ENCODE measurements at regions not wholly inside any gene's neighbourhood (a gene's known extent, or its start where the extent isn't known, plus 50 kb on each side); places are given as distances from the start of the nearest gene placed in this dataset.
"Not testable (repeated sequence)": the region's sequence is repeated elsewhere in the genome, so short reads cannot be mapped to it uniquely, and the experiment has no call there.

DNA sequence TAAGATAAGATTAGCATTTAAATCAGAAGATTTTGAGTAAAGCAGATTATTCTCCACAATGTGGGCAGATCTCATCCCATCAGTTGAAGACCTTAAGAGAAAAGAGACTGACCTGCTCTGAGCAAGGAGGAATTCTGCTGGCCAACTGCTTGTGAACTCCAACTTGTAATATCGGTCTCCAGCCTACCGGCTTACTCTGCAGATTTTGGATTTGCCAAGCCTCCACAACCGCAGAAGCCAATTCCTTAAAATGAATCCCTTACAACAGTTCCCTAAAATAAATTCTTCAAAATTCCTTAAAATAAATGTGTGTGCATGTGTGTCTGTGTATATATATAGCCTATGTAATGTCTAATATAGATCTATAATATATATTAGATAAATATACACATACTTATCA, 107.4 kb upstream of the KLF13 start:
- DNase-seq (ENCODE audit: low spot score): no peak

DNA sequence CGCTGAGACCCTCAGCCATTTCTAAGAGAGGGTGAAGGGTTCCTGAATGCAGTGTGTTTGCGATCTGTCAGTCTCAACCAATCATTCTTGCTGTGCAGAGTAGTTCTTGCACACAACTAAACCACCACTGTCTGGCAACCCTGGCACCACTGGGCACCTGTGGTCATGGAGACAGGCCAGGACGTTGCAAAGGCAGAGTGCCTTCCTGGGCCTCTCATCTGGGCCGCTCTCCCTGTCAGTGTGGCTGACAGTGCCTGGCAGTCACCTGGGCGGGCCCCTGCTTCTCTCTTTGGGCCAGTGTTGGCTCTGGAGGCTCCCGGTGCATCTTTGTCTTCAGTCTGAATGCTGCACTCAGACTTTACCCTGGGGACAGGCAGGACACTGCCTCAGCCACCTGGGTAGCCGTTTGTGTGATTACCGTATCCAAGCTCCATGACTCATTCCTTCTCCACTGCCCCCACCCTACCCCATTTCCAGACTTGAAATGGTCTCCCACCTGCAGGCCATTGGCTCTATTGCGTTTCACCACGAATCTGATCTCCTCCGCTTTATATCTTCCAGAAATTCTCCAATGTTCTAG, 104.6 kb upstream of the KLF13 start:
- no peak for DNase-seq (ENCODE audit: low spot score)

DNA sequence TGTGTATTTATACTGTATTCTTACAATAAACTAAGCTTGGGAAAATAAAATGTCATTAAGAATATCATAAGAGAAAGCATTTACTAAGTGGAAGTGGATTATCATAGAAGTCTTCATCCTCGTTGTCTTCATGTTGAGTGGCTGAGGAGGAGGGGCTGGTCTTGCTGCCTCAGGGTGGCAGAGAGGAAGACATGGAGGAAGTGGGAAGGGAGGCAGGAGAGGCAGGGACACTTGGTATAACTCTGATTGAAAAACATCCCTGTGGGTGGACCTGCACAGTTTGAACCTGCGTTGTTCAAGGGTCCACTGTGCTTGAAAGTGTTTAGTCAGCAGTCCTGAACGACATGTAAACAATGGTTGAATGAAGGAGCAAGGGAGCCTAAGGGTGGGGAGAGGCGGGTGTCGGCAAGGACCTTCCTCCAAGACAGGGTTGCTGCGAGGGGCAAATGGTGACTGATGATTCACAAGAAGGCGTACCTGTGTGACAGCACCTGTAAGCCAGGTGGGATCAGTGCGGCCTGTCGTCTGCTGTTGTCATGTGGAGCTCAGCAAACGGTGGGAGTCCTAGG, 103.8 kb upstream of the KLF13 start:
- no peak for DNase-seq (ENCODE audit: low spot score)

DNA sequence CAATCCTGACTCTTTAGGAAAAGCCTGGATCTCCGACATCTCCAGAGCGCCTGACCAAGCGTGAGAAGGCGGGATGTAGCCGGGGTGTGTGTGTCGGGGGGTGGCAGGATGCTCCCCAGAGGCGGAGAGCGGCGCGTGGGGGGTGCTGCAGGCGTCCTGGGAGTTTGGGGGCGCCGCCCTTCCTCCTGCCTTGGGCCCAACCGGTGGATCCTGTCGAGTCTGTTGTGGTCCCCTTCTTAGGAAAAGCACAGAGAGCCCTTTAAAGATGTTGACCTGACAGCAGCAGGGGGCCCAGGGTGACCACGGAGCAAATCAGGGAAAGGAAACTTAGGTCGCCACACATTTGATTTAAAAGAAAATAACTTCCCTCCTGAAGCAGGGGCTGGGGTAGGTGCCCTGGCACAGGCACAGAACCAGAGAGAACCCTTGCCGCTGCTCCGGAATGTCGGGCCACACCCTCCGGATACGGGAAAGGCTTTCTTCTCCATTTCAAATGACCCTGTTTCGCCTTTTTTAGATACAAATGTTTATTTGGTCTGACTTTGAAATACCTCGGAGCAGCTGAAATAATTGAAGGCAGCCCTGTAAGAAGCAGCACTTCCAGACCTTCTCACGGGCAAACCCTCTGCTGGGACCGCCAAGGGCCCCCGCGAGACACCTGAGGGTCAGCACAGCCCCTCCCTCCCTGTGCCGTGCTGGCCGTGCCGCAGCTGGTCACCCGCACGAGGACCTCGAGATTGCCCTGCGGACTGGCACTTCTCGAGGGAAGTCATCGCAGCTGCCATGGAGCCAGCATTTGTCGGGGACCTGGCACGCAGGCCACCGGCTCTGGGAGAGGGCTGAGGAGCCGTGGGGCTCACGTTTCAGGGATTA, 102.9 kb upstream of the KLF13 start:
- peak; percentile 52 for DNase-seq (ENCODE audit: low spot score)

DNA sequence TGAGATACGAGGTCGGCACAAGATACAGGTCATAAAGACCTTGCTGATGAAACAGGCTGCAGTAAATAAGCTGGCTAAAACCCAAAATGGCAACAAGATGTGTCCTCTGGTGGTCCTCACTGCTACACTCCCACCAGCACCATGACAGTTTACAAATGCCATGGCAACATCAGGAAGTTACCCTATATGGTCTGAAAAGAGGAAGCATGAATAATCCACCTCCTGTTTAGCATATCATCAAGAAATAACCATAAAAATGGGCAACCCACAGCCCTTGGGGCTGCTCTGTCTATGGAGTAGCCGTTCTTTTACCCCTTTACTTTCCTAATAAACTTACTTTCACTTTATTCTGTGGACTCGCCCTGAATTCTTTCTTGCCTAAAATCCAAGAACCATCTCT, 102.0 kb upstream of the KLF13 start:
- DNase-seq (ENCODE audit: low spot score): not testable (repeated sequence)

DNA sequence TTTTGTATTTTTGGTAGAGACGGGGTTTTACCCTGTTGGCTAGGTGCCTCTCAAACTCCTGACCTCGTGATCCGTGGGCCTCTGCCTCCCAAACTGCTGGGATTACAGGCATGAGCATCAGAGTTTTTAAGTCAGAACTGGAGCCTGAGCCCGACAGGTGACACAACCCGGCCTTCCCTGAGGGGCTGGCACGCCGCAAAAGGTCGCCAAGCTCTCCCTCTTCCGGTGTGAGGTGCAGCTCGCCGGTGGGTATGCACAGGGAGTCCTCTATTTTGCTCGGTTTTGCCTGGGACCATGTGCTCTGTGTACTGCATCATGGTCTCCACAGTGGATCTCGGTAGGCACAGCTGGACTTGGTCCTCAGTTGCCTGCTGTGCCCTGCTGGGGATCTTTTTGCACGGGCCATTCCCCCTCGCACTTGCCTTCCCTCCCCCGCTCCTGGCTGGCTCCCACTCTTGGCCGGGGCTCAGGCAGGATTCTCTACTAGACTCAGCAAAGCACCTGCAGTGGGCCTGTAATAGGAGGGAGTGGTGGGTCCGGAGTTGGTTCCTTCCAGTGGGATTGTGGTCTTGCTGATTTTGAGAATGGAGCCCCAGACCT, 101.2 kb upstream of the KLF13 start:
- DNase-seq (ENCODE audit: low spot score): no peak

DNA sequence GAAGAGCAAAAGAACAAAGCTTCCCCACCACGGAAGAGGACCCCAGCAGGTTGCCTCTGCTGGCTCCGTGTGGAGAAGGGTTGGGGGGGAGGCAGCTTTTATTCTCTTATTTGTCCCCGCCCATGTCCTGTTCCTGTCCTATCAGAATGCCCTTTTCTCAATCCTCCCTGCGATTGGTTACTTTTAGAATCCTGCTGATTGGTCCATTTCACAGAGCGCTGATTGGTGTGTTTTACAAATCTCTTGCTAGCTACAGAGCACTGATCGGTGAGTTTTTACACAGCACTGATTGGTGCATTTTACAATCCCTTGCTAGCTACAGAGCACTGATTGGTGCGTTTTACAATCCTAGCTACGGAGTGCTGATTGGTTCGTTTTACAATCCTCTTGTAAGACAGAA, 100.6 kb upstream of the KLF13 start:
- no peak for DNase-seq (ENCODE audit: low spot score)

DNA sequence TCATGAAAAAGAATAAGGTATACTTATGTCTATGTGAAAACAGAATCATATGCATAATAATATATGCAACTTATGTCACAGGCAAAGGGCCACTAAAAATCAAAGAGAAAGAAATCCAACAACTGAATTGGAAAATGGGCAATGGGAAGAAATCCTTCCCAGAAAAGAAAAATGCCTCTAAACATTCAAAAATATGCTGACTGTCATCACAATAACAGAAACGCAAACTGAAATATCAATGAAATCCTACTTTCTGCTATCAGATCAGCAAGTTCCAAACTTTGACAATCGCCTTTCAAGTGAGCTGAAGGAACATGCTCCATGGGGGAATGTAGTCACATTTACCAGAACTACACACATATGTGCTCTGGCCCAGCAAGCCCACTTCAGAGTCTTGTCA, 99.4 kb upstream of the KLF13 start:
- DNase-seq (ENCODE audit: low spot score): no peak

DNA sequence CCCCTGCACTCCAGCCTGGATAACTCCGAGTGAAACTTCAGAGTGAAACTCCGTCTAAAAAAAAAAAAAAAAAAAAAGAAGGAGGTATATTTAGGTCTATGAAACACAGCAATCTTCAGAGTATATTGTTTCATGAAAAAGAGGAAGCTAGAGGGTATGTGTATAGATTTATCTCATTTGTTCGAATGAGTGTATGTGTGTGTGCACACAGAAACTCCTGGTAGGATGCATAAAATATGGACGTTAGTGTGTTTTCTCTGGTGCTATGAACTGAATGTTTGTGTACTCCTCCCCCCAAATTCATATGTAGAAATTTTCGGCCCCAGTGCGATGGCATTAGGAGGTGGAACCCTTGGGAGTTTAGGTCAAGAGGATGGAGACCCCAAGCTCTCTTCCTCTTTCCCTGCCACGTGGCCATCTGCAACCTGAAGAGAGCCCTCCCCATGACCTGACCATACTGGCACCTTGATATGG, 98.6 kb upstream of the KLF13 start:
- DNase-seq (ENCODE audit: low spot score): no peak

DNA sequence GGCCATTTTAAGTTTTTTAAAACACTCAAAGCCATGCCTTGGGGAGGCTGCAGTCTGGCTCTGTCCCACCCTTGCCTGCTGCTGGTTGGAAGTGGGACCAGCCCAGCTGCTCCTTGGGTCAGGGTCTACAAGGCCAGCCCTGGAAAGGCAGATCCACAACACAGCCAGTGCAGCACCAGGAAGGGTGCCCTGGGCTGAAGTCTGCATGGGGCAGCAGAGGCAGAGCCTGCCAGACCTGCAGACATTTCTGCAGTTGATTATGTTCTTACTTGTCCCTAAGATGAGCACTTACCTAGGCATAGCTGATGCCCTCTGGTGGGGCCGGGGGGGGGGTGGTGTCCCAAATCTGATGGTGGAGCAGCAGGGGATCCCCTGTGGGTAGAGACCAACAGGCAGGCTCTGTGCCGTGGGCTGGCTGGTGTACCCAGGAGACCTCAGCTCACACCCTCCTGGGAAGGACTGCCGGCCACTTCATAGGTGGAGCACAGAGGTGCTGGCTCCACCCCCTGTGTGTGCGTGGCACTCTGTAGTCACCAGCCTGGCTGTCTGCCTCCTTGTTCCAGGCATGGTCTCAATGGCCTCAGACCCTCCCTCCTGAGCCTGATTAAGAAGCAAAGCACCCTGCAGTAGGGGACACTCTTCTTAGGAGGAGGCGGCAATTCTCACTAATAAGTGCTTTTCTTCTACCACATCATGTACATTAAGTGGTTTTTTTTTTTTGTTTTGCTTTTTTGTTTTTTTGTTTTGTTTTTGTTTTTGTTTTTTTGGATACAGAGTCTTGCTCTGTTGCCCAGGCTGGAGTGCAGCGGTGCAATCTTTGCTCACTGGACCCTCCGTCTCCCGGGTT, 97.4 kb upstream of the KLF13 start:
- no peak for DNase-seq (ENCODE audit: low spot score)

DNA sequence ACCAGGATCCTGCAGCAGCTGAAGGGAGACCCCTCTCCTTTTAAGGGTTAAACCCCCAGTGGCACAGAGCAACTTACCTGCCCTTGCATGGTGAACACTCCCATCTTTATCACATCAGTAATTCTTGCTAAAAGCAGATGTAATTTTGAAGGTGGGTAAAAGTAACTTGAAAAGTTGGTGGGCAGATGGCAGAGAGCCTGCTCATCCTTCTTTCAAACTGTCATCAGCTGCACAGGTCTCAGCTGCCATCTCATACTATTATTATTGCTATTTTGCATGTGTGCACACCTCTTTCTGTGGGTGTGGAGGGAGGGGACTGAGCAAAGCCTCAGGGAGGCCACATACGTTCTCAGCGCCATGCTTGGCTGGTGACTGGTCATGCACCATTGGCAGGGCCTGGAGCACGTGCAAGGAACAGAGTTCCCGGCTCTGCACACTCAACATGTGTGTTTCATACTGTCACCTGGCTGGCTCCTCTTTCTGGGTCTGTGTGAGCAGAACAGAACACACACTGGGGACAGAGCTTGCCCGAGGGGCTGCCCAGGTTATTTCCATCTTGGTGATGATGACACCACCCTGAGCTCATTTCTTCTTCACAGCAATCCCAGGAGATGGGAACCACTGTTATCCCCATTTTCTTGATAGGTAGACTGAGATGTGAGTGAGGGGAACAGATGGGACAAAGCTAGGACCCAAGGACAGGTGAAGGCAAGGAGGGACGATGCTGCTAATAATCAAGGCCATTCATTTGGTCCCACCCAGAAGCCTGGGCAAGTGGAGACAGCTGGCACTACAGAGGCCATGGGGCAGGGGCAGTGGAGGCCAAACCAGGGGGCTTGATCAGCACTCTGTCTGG, 95.8 kb upstream of the KLF13 start:
- DNase-seq (ENCODE audit: low spot score): no peak

DNA sequence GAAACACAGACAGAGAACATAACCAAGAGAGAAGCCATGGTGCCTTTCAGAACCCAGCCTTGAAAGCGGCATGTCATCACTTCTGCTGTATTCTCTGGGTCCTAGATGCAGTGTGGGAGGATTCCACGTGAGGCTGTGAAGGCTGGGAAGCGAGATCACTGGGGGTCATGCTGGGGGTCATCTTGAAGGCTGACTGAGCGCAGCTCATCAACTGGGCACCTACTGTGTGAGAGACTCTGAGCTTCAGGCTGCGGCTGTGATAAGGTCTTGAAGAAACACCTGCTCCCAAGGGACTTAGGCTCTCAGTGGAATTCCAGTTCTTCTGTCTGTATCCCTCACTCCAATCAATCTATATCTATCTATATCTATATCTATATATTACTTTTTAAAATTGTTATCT, 91.8 kb upstream of the KLF13 start:
- DNase-seq (ENCODE audit: low spot score): no peak

DNA sequence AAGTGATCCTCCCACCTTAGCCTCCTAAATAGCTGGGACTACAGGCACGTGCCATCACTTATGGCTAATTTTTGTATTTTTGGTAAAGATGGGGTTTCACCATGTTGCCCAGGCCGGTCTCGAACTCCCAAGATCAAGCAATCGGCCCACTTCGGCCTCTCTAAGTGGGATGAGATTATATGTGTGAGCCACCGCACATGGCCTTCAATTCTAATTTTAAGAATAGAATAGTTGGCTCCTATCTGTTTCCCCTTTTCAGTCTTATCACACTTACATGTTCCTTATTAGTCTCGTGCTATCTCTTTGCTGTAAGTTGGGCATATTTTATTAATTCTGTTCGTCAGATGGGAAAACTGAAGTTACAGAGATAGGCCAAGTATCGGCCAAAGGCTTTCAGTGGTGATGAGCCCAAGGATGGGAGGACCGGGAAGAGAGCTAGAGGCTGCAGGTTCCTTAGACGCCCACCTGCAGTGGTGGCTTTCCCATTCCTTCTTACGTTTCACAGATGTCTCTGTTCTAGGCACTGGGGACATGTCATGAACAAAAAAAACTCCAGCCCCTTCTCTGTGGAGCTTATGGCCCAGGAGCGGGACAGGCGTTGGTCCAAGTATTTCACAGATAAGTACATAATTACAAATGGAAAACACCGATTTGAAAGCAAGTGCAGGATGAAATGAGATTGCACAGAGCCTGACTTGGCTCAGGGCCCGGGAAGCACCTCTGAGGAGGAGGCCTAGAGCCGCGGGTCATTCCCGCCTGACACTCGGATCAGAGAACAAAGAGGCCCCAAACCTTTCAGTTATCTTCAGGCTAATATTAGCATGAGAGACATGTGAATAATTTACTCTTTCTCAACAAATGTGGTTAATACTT, 91.1 kb upstream of the KLF13 start:
- DNase-seq (ENCODE audit: low spot score): no peak

DNA sequence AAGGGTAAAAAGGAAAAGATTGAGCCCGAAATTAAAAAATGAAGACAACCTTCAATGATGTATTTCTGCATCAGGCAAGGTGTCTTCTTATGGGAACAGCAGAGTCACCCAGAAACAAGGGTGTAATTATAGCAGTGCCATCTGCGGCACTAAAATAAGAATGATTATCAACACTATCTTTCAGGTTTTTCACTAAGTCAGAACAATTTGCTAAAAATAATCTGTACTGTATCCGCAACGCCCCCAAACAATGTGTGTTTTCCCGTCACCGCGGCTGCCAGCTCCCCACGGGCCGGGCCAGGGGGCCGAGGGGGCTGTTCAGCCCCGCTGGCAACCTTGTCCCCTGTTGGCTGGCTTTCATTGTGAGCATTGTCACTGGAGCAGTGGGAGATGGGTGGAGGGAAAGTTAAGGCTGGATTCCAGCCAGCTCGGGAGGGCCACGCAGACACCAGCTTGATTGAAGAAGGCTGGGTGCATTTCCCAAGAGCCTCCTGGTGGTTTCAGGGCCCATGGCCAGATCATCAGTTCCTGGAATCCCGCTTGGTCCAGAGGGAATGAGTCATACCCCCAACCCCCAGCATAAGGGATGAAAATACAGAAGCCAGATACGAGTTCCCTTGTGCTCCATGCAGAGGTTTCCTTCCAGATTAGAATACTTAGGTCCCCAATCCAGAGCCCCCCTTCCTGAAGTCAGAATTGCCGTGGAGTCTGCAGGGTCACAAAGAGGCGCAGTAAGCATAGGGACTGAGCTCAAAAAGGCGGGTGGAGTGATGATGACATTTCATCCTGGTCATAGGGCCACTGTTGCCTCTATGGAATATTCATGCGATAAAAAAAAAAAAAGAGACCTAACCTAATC, 90.2 kb upstream of the KLF13 start:
- DNase-seq (ENCODE audit: low spot score): peak; percentile 96

DNA sequence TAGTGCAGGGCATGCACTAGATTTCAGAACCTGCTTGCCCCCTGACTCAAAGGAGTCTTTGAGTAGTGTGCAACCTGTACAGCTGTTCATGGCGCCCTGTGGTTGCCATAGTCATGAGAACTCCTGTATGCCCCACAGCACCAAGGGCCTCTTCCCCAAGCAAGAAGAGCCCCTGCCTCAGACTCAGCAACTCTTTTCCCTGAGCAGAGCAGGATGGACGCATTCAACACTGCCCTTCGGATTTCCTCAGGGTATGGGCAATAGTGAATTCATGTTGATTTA, 89.7 kb upstream of the KLF13 start:
- no peak for DNase-seq (ENCODE audit: low spot score)

DNA sequence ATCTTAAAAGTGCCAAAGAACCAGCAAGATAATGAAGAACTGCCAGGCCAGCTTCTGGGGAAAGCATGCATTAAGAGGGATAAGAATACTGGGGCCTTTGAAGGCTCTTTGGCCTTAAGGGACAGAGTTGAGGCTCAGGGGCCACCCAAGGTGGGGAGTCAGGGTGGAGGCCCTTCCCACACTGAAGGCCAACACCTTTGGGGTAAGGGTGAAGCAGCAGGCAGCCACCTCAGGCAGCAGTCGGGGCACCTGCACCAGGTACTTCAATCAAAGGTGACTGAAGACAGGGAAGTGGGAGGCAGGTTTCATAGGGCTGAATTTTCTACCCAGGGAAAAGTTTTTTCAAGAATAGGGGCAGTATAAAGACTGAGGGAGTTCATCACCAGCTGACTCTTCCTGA, 87.7 kb upstream of the KLF13 start:
- DNase-seq (ENCODE audit: low spot score): no peak

DNA sequence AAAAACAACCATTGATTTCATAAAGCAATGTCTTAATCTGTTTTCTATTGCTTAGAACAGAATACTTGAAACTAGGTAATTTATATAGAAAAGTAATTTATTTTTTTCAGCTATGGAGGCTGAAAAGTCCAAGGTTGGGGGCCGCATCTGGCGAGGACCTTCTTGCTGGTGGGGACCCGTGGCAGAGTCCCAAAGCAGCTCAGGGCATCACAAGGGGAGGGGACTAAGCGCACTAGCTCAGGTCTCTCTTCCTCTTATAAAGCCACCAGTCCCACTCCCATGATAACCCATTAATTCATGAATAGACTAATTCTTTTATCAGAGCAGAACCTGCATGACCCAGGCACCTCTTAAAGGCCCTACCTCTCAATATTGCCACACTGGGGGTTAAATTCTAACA, 87.2 kb upstream of the KLF13 start:
- no peak for DNase-seq (ENCODE audit: low spot score)

DNA sequence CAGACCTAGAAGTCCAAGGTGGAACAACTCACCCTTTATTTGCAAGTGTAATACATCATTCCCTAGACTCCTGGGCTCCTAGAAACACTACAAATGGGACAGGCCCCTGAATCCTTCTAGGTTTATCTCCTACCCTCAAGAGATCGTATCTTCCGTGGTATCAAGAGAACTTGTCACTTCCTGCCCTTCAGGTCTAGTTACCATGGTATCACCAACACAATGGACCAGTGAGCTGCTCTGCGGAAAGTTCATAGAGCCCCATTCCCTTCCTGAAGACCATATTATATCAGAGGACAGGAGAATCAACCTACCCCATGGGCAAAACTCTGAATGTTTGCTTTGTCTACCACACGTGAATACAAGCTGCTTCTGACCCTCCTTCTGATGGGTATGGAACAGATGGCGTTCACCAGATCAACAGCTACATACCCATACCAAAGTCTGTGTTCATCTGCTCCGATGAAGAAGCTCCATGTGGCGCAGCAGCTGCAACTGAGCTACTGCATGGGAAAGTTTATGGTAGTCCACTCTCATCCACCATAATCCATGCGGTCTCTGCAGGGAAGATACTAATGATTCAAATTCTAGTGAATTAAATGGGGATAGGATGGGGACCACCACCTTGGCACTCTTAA, 84.6 kb upstream of the KLF13 start:
- no peak for DNase-seq (ENCODE audit: low spot score)

DNA sequence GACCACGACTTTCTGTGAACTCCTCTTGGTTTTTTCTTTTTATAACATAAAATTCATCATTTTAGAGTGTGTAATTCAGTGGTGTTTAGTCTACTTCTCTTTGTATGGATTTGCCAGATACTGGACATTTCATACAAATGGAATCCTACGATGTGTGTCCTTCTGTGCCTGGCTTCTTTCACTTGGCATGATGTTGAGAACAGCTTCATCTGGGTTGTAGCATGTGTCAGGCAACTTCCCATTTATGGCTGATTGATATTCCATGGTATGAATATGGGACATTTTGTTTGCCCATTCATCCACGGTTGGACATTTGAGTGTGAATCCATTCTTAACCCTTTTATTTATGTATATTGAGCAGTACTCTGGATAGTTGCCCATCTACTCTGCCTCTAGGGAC, 82.7 kb upstream of the KLF13 start:
- no peak for DNase-seq (ENCODE audit: low spot score)

All from hepatic stellate cell (primary cell).